ENCODE measurements at regions not wholly inside any gene's neighbourhood (a gene's known extent, or its start where the extent isn't known, plus 50 kb on each side); places are given as distances from the start of the nearest gene placed in this dataset.

DNA sequence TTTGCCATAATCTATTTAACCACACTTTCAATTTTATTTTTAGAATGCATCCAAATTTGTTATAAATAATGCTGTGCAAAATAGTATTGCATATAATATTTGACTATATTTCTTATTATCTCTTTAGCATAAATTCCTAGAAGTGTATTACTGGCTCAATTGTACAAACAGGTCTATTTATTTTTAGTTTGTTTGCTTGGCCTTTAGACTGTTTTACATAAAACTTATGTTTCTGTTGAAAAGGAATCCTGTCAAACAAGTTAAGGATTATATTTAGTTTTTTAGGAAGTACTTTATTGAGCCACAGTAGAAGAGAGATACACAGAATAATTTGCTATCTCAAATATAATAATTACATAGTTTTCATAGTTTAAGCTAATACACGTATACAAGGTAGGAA lies 413.8 kb downstream of the GBA3 start:
- TF ChIP-seq, protein P1, sequence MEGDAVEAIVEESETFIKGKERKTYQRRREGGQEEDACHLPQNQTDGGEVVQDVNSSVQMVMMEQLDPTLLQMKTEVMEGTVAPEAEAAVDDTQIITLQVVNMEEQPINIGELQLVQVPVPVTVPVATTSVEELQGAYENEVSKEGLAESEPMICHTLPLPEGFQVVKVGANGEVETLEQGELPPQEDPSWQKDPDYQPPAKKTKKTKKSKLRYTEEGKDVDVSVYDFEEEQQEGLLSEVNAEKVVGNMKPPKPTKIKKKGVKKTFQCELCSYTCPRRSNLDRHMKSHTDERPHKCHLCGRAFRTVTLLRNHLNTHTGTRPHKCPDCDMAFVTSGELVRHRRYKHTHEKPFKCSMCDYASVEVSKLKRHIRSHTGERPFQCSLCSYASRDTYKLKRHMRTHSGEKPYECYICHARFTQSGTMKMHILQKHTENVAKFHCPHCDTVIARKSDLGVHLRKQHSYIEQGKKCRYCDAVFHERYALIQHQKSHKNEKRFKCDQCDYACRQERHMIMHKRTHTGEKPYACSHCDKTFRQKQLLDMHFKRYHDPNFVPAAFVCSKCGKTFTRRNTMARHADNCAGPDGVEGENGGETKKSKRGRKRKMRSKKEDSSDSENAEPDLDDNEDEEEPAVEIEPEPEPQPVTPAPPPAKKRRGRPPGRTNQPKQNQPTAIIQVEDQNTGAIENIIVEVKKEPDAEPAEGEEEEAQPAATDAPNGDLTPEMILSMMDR (IDR thresholded peaks at IDR 0.05; ENCODE audit: poor library complexity, severe bottlenecking), result no peak
- TF ChIP-seq EP300 (conservative IDR thresholded peaks at IDR 0.05; ENCODE audit: poor library complexity, severe bottlenecking), result no peak
- TF ChIP-seq, protein P2, sequence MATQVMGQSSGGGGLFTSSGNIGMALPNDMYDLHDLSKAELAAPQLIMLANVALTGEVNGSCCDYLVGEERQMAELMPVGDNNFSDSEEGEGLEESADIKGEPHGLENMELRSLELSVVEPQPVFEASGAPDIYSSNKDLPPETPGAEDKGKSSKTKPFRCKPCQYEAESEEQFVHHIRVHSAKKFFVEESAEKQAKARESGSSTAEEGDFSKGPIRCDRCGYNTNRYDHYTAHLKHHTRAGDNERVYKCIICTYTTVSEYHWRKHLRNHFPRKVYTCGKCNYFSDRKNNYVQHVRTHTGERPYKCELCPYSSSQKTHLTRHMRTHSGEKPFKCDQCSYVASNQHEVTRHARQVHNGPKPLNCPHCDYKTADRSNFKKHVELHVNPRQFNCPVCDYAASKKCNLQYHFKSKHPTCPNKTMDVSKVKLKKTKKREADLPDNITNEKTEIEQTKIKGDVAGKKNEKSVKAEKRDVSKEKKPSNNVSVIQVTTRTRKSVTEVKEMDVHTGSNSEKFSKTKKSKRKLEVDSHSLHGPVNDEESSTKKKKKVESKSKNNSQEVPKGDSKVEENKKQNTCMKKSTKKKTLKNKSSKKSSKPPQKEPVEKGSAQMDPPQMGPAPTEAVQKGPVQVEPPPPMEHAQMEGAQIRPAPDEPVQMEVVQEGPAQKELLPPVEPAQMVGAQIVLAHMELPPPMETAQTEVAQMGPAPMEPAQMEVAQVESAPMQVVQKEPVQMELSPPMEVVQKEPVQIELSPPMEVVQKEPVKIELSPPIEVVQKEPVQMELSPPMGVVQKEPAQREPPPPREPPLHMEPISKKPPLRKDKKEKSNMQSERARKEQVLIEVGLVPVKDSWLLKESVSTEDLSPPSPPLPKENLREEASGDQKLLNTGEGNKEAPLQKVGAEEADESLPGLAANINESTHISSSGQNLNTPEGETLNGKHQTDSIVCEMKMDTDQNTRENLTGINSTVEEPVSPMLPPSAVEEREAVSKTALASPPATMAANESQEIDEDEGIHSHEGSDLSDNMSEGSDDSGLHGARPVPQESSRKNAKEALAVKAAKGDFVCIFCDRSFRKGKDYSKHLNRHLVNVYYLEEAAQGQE (IDR thresholded peaks at IDR 0.05; ENCODE audit: borderline replicate concordance), result no peak
- TF ChIP-seq RAD21 (conservative IDR thresholded peaks at IDR 0.05), result no peak

Data from neural cell (in vitro differentiated cells).